ENCODE measurements at regions not wholly inside any gene's neighbourhood (a gene's known extent, or its start where the extent isn't known, plus 50 kb on each side); places are given as distances from the start of the nearest gene placed in this dataset.

GRCh38 chr4:107351196-107351595, 315.1 kb upstream of the DKK2 start:
- DNase-seq: no peak
- no peaks in the 10 kb centered on the region for H3K27me3 Mint-ChIP-seq
- H3K27ac Mint-ChIP-seq: no peak overlapping the region
- POLR2A ChIA-PET: no interaction called here
- H3K27me3 ChIP-seq (replicated peaks in 1 of 4; ENCODE audit: control extremely low read depth in 1 of 4, control insufficient read depth in 3 of 4, insufficient read depth in 4 of 4, low read length in 3 of 4): no peaks in the 10 kb centered on the region
- intact Hi-C loops (cut with micrococcal nuclease): no loop called here
- no peak overlapping the region for H2AFZ ChIP-seq (ENCODE audit: insufficient read depth, low read depth, low read length, poor library complexity, severe bottlenecking)
- no peaks in the 10 kb centered on the region for H3K79me2 ChIP-seq (ENCODE audit: control insufficient read depth, insufficient read depth, low read length)
- no peak overlapping the region for H3K4me3 Mint-ChIP-seq
- no peaks in the 10 kb centered on the region for H3K4me1 Mint-ChIP-seq
- no peaks in the 10 kb centered on the region for H3K4me1 ChIP-seq (ENCODE audit: control insufficient read depth in 2 of 2, insufficient read depth in 2 of 2, low read length in 2 of 2)
- H3K36me3 ChIP-seq (replicated peaks in 1 of 2; ENCODE audit: control extremely low read depth in 1 of 2, control insufficient read depth in 1 of 2, extremely low read depth in 1 of 2, insufficient read depth in 2 of 2, low read length in 1 of 2): no peaks in the 10 kb centered on the region
- ATAC-seq (ENCODE audit: low read depth): no peak
- no peak overlapping the region for H3K27ac ChIP-seq (ENCODE audit: low read length in 2 of 2)
- TF ChIP-seq CTCF (IDR thresholded peaks at IDR 0.05): no peak
- no peak for TF ChIP-seq EZH2 (IDR thresholded peaks at IDR 0.05; ENCODE audit: borderline replicate concordance, insufficient read depth, low read depth, low read length, poor library complexity, severe bottlenecking)
- H3K4me2 ChIP-seq (replicated peaks; ENCODE audit: low read depth, low read length, poor library complexity, severe bottlenecking): no peak overlapping the region
- H3K9me3 Mint-ChIP-seq (ENCODE audit: insufficient read depth): no peaks in the 10 kb centered on the region
- no peaks in the 10 kb centered on the region for H4K20me1 ChIP-seq (ENCODE audit: control insufficient read depth, insufficient read depth, low read length, poor library complexity, severe bottlenecking)
- no peak overlapping the region for H3K9ac ChIP-seq (ENCODE audit: low read length)
- peaks cover 0 to 4% (median 0%) of the 10 kb centered on the region in 3 donors for H3K9me3 ChIP-seq (ENCODE audit: control extremely low read depth in 1 of 3, control insufficient read depth in 2 of 3, insufficient read depth in 1 of 3, low read length in 2 of 3)
- CTCF ChIA-PET: no interaction called here
- no peak overlapping the region for H3K4me3 ChIP-seq (ENCODE audit: control extremely low read depth in 1 of 5, extremely low read depth in 1 of 5, insufficient read depth in 1 of 5, low read depth in 2 of 5, low read length in 4 of 5)

GRCh38 chr4:107349732-107350131, 313.6 kb upstream of the DKK2 start:
- Mint-ChIP-seq H3K9me3 (ENCODE audit: insufficient read depth) (no peaks in the 10 kb centered on the region), H3K4me1 (no peaks in the 10 kb centered on the region), H3K27me3 (no peaks in the 10 kb centered on the region), H3K27ac (no peak overlapping the region), H3K4me3 (no peak overlapping the region)
- Histone ChIP-seq H3K4me1 (ENCODE audit: control insufficient read depth in 2 of 2, insufficient read depth in 2 of 2, low read length in 2 of 2) (no peaks in the 10 kb centered on the region), H3K9me3 (ENCODE audit: control extremely low read depth in 1 of 3, control insufficient read depth in 2 of 3, insufficient read depth in 1 of 3, low read length in 2 of 3) (peaks cover 0 to 4% (median 0%) of the 10 kb centered on the region in 3 donors), H3K4me2 (replicated peaks; ENCODE audit: low read depth, low read length, poor library complexity, severe bottlenecking) (no peak overlapping the region), H3K27me3 (replicated peaks in 1 of 4; ENCODE audit: control extremely low read depth in 1 of 4, control insufficient read depth in 3 of 4, insufficient read depth in 4 of 4, low read length in 3 of 4) (no peaks in the 10 kb centered on the region), H3K27ac (ENCODE audit: low read length in 2 of 2) (no peak overlapping the region), H3K79me2 (ENCODE audit: control insufficient read depth, insufficient read depth, low read length) (no peaks in the 10 kb centered on the region), H3K36me3 (replicated peaks in 1 of 2; ENCODE audit: control extremely low read depth in 1 of 2, control insufficient read depth in 1 of 2, extremely low read depth in 1 of 2, insufficient read depth in 2 of 2, low read length in 1 of 2) (no peaks in the 10 kb centered on the region), H3K9ac (ENCODE audit: low read length) (no peak overlapping the region), H2AFZ (ENCODE audit: insufficient read depth, low read depth, low read length, poor library complexity, severe bottlenecking) (no peak overlapping the region), H3K4me3 (ENCODE audit: control extremely low read depth in 1 of 5, extremely low read depth in 1 of 5, insufficient read depth in 1 of 5, low read depth in 2 of 5, low read length in 4 of 5) (no peak overlapping the region), H4K20me1 (ENCODE audit: control insufficient read depth, insufficient read depth, low read length, poor library complexity, severe bottlenecking) (no peaks in the 10 kb centered on the region)
- POLR2A ChIA-PET: no interaction called here
- TF ChIP-seq CTCF (IDR thresholded peaks at IDR 0.05) (no peak), EZH2 (IDR thresholded peaks at IDR 0.05; ENCODE audit: borderline replicate concordance, insufficient read depth, low read depth, low read length, poor library complexity, severe bottlenecking) (no peak)
- intact Hi-C loops (cut with micrococcal nuclease): no loop called here
- ATAC-seq (ENCODE audit: low read depth) (no peak), DNase-seq (no peak)
- CTCF ChIA-PET: no interaction called here

Data from B cell (primary cell).